PC-3 (cell line): ENCODE measurements at regions not wholly inside any gene's neighbourhood (a gene's known extent, or its start where the extent isn't known, plus 50 kb on each side); places are given as distances from the start of the nearest gene placed in this dataset.

ENCODE experiments used
- ATAC-seq: fragments of 200-7000 bp; cut with Tn5 transposase; 2 replicates; pipeline ENCODE4 v1.9.1; 2020; ENCODE audit warnings: mild to moderate bottlenecking, moderate library complexity
- BruUV-seq: library from RNA; stranded (reverse); fragments of 400-500 nt; replicated peaks from 2 replicates; lab custom pipeline; 2021; lab: Mats Ljungman, UMichigan
- CTCF ChIA-PET: fragments of 300-600 bp; sonication (Branson Sonifier 250); formaldehyde crosslinking; loops from one replicate; lab custom pipeline; 2022; ENCODE audit warnings: antibody characterized with exemption; lab: Charles Lee
- POLR2A ChIA-PET: fragments of 300-600 bp; sonication (Branson Sonifier 250); formaldehyde crosslinking; loops from one replicate; lab custom pipeline; 2022; ENCODE audit warnings: antibody characterized with exemption; ENCODE audit not compliant: unreplicated experiment; lab: Charles Lee
- DNase-seq: peaks from one replicate; pipeline ENCODE4 v3.0.0-alpha.2; 2015
- H2AFZ ChIP-seq: fragments of 300-600 bp; sonication (generic); 2 replicates; pipeline ENCODE4 v1.6.0; 2016; ENCODE audit warnings: antibody characterized with exemption, low read length
- H3F3A ChIP-seq: fragments of 300-600 bp; sonication (generic); one replicate; pipeline ENCODE4 v1.6.0; 2017; ENCODE audit warnings: antibody characterized with exemption, low read length, control low read depth, mild to moderate bottlenecking; ENCODE audit not compliant: unreplicated experiment
- H3K27ac ChIP-seq: fragments of 300-600 bp; sonication (generic); 2 replicates; pipeline ENCODE4 v1.5.1; 2016; ENCODE audit warnings: mild to moderate bottlenecking, low read length
- H3K27me3 ChIP-seq: fragments of 300-600 bp; sonication (generic); 2 replicates; pipeline ENCODE4 v1.6.1; 2016; ENCODE audit warnings: low read length, mixed read lengths
- H3K36me3 ChIP-seq: fragments of 300-600 bp; sonication (generic); 2 replicates; pipeline ENCODE4 v1.6.1; 2016; ENCODE audit warnings: low read depth, mixed run types, low read length, mixed read lengths
- H3K4me1 ChIP-seq: fragments of 300-600 bp; sonication (generic); 2 replicates; pipeline ENCODE4 v1.5.1; 2016; ENCODE audit warnings: low read length; ENCODE audit not compliant: insufficient read depth
- H3K4me2 ChIP-seq: fragments of 300-600 bp; sonication (generic); 2 replicates; pipeline ENCODE4 v1.6.0; 2016; ENCODE audit warnings: low read length
- H3K4me3 ChIP-seq: fragments of 300-600 bp; sonication (generic); 2 replicates; pipeline ENCODE4 v1.5.1; 2016; ENCODE audit warnings: mild to moderate bottlenecking, low read length, mixed read lengths
- H3K79me2 ChIP-seq: fragments of 300-600 bp; sonication (generic); 2 replicates; pipeline ENCODE4 v1.6.1; 2017; ENCODE audit warnings: low read length, mixed read lengths
- H3K9ac ChIP-seq: fragments of 300-600 bp; sonication (generic); 2 replicates; pipeline ENCODE4 v1.6.0; 2016; ENCODE audit warnings: mild to moderate bottlenecking, low read length
- H3K9me2 ChIP-seq: fragments of 300-600 bp; sonication (generic); replicated peaks from 2 replicates; pipeline ENCODE4 v1.6.1; 2016; ENCODE audit warnings: mixed run types, low read length, mixed read lengths
- H3K9me3 ChIP-seq: fragments of 300-600 bp; sonication (generic); 2 replicates; pipeline ENCODE4 v1.6.1; 2016; ENCODE audit warnings: low read length, mixed read lengths
- H4K20me1 ChIP-seq: fragments of 300-600 bp; sonication (generic); 2 replicates; pipeline ENCODE4 v1.6.1; 2016; ENCODE audit warnings: low read length, mixed read lengths
- CTCF ChIP-seq: fragments of 300-600 bp; sonication (generic); conservative IDR thresholded peaks from 2 replicates; pipeline ENCODE4 v1.5.1; 2017; ENCODE audit warnings: antibody characterized with exemption, low read depth, mild to moderate bottlenecking, low read length
- EZH2 ChIP-seq: fragments of 300-600 bp; sonication (generic); IDR thresholded peaks from one replicate; pipeline ENCODE4 v1.6.1; 2017; ENCODE audit warnings: antibody characterized with exemption, mild to moderate bottlenecking, low read length; ENCODE audit not compliant: unreplicated experiment
- EZH2phosphoT487 ChIP-seq: fragments of 300-600 bp; sonication (generic); IDR thresholded peaks from 2 replicates; pipeline ENCODE4 v1.6.1; 2018; ENCODE audit warnings: mild to moderate bottlenecking, antibody characterized with exemption, low read length, borderline replicate concordance
- intact Hi-C: fragments of 100-400 bp; cut with micrococcal nuclease; formaldehyde crosslinking; loops from 2 replicates; pipeline ENCODE4 v1.9.0; 2023

GRCh38 chr10:121024905-121025584, 173.9 kb downstream of the WDR11 start:
- Histone ChIP-seq H4K20me1 (no peaks in the 10 kb centered on the region), H3K27me3 (peaks cover 16% of the 10 kb centered on the region; the same call in 1 of the 2 replicates), H3K36me3 (no peaks in the 10 kb centered on the region), H3K9me3 (no peaks in the 10 kb centered on the region), H3K4me1 (no peaks in the 10 kb centered on the region), H3K4me3 (no peak overlapping the region), H3K9me2 (no peaks in the 10 kb centered on the region), H3K79me2 (no peaks in the 10 kb centered on the region), H2AFZ (no peak overlapping the region), H3K4me2 (no peak overlapping the region), H3K27ac (no peak overlapping the region), H3F3A (no peaks in the 10 kb centered on the region), H3K9ac (no peak overlapping the region)
- DNase-seq (no peak), ATAC-seq (no peak)
- POLR2A ChIA-PET = no interaction called here
- TF ChIP-seq EZH2 = no peak
- TF ChIP-seq EZH2phosphoT487 = no peak
- TF ChIP-seq CTCF = no peak
- CTCF ChIA-PET = no interaction called here
- BruUV-seq = no TSS peak
- intact Hi-C loops = no loop called here

- no TSS peak for BruUV-seq
Measured at GRCh38 chr10:121025731-121026130, 174.6 kb downstream of the WDR11 start.

More at GRCh38 chr10:121025731-121026130, 174.6 kb downstream of the WDR11 start:
- Histone ChIP-seq H3K27ac (no peak overlapping the region), H3K9me3 (no peaks in the 10 kb centered on the region), H4K20me1 (no peaks in the 10 kb centered on the region), H3K4me2 (no peak overlapping the region), H3K4me3 (no peak overlapping the region), H3K9ac (no peak overlapping the region), H3K9me2 (no peaks in the 10 kb centered on the region), H3K27me3 (peaks cover 16% of the 10 kb centered on the region; the same call in 1 of the 2 replicates), H2AFZ (no peak overlapping the region), H3K4me1 (no peaks in the 10 kb centered on the region), H3F3A (no peaks in the 10 kb centered on the region), H3K79me2 (no peaks in the 10 kb centered on the region), H3K36me3 (no peaks in the 10 kb centered on the region)
- POLR2A ChIA-PET = no interaction called here
- TF ChIP-seq EZH2phosphoT487 (no peak), EZH2 (no peak), CTCF (no peak)
- CTCF ChIA-PET = no interaction called here
- intact Hi-C loops = no loop called here
- DNase-seq (no peak), ATAC-seq (no peak)
